ENCODE measurements at regions not wholly inside any gene's neighbourhood (a gene's known extent, or its start where the extent isn't known, plus 50 kb on each side); places are given as distances from the start of the nearest gene placed in this dataset.
"Not testable (repeated sequence)": the region's sequence is repeated elsewhere in the genome, so short reads cannot be mapped to it uniquely, and the experiment has no call there.

- Histone ChIP-seq H3K27me3 (ENCODE audit: control insufficient read depth in 2 of 2, insufficient read depth in 2 of 2, low read length in 2 of 2) (no peaks in the 10 kb centered on the region), H3K36me3 (ENCODE audit: control insufficient read depth in 2 of 3, insufficient read depth in 3 of 3, low read length in 3 of 3) (no peaks in the 10 kb centered on the region), H3K4me1 (ENCODE audit: control insufficient read depth in 2 of 2, insufficient read depth in 2 of 2, low read length in 2 of 2) (no peaks in the 10 kb centered on the region), H3K9me3 (ENCODE audit: control insufficient read depth in 2 of 3, low read length in 3 of 3) (no peaks in the 10 kb centered on the region), H3K27ac (ENCODE audit: low read depth, low read length) (no peak overlapping the region), H3K4me3 (ENCODE audit: low read length) (no peak overlapping the region)
- Mint-ChIP-seq H3K9me3 (no peaks in the 10 kb centered on the region), H3K4me1 (no peaks in the 10 kb centered on the region), H3K27me3 (peaks cover 0 to 42% (median 0%) of the 10 kb centered on the region in 5 donors), H3K4me3 (no peak overlapping the region), H3K36me3 (no peaks in the 10 kb centered on the region), H3K27ac (no peak overlapping the region)
- intact Hi-C loops (cut with micrococcal nuclease): no loop called here
- CTCF ChIA-PET: no interaction called here
- ATAC-seq (no peak), DNase-seq (no peak)
- POLR2A ChIA-PET: no interaction called here
Observed at GRCh38 chr13:50485979-50486935, 357.2 kb downstream of the DLEU7 start.

DNA sequence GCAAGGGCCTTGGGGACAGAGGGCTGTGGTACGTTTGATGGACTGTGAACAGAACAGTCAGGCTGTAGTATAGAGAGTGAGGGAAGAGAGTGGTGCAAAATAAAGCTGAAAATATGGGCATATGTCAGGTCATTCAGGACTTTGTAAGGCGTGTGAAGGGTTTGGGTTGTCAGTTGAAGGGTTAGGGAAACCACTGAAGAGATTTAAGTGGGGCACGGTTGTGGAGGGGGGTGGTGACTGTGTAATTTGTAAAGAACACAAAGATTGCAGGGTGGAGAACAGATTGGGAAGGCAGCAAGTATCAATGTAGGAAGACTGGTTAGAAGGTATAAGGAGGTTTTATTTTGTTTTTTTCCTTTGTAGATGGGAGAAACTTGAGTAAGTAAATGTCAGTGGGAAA lies 349.8 kb downstream of the DLEU7 start:
- peaks cover 0 to 18% (median 0%) of the 10 kb centered on the region in 5 donors for H3K27me3 Mint-ChIP-seq
- intact Hi-C loops (cut with micrococcal nuclease): loop anchor here (1.0 kb wide), 1 partner anchor 9 kb away; no protein-coding TSS in a partner anchor
- no peaks in the 10 kb centered on the region for H3K4me1 Mint-ChIP-seq
- no peak overlapping the region for H3K27ac ChIP-seq (ENCODE audit: low read depth, low read length)
- no peak for ATAC-seq
- no peaks in the 10 kb centered on the region for H3K9me3 ChIP-seq (ENCODE audit: control insufficient read depth in 2 of 3, low read length in 3 of 3)
- H3K4me1 ChIP-seq (ENCODE audit: control insufficient read depth in 2 of 2, insufficient read depth in 2 of 2, low read length in 2 of 2): no peaks in the 10 kb centered on the region
- no peak overlapping the region for H3K27ac Mint-ChIP-seq
- H3K36me3 Mint-ChIP-seq: no peaks in the 10 kb centered on the region
- DNase-seq: no peak
- no peak overlapping the region for H3K4me3 ChIP-seq (ENCODE audit: low read length)
- no peaks in the 10 kb centered on the region for H3K36me3 ChIP-seq (ENCODE audit: control insufficient read depth in 2 of 3, insufficient read depth in 3 of 3, low read length in 3 of 3)
- H3K4me3 Mint-ChIP-seq: no peak overlapping the region
- ChIA-PET POLR2A (no interaction called here), CTCF (no interaction called here)
- H3K9me3 Mint-ChIP-seq: no peaks in the 10 kb centered on the region
- no peaks in the 10 kb centered on the region for H3K27me3 ChIP-seq (ENCODE audit: control insufficient read depth in 2 of 2, insufficient read depth in 2 of 2, low read length in 2 of 2)

DNA sequence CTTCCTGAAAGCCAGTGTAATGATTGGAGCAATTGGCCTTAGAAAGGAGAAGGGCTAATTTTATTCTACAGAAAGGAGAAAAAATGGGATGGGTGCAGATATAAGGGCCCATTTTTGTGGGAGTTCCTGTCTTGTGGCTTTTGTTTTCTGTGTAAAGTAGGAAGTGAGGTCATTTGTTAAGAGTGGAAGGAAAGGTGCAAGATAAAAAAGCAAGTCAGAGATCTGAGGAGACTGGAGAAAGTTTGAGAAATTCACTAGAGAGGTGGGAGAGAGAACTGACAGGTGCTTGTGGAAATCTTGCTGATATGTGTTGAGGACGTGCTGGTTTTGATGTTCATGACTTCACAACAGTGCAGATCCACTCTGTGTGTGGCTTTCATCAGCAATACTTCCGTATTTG lies 349.4 kb downstream of the DLEU7 start:
- ChIA-PET CTCF (no interaction called here), POLR2A (no interaction called here)
- no peak overlapping the region for H3K27ac ChIP-seq (ENCODE audit: low read depth, low read length)
- no peak overlapping the region for H3K4me3 ChIP-seq (ENCODE audit: low read length)
- H3K27me3 ChIP-seq (ENCODE audit: control insufficient read depth in 2 of 2, insufficient read depth in 2 of 2, low read length in 2 of 2): no peaks in the 10 kb centered on the region
- Mint-ChIP-seq H3K9me3 (no peaks in the 10 kb centered on the region), H3K27me3 (peaks cover 0 to 17% (median 0%) of the 10 kb centered on the region in 5 donors), H3K27ac (no peak overlapping the region), H3K4me1 (no peaks in the 10 kb centered on the region), H3K4me3 (no peak overlapping the region), H3K36me3 (no peaks in the 10 kb centered on the region)
- no peaks in the 10 kb centered on the region for H3K4me1 ChIP-seq (ENCODE audit: control insufficient read depth in 2 of 2, insufficient read depth in 2 of 2, low read length in 2 of 2)
- DNase-seq: no peak
- no peaks in the 10 kb centered on the region for H3K9me3 ChIP-seq (ENCODE audit: control insufficient read depth in 2 of 3, low read length in 3 of 3)
- ATAC-seq: no peak
- H3K36me3 ChIP-seq (ENCODE audit: control insufficient read depth in 2 of 3, insufficient read depth in 3 of 3, low read length in 3 of 3): no peaks in the 10 kb centered on the region
- intact Hi-C loops (cut with micrococcal nuclease): loop anchor here (1.0 kb wide), 1 partner anchor 8 kb away; no protein-coding TSS in a partner anchor

DNA sequence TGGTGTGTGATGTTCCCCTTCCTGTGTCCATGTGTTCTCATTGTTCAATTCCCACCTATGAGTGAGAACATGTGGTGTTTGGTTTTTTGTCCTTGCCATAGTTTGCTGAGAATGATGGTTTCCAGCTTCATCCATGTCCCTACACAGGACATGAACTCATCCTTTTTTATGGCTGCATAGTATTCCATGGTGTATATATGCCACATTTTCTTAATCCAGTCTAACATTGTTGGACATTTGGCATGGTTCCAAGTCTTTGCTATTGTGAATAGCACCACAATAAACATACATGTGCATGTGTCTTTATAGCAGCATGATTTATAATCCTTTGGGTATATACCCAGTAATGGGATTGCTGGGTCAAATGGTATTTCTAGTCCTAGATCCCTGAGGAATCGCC lies 340.3 kb downstream of the DLEU7 start:
- H3K4me1 Mint-ChIP-seq; H3K4me3 Mint-ChIP-seq; ATAC-seq; DNase-seq; H3K27ac ChIP-seq (ENCODE audit: low read depth, low read length); H3K36me3 ChIP-seq (ENCODE audit: control insufficient read depth in 2 of 3, insufficient read depth in 3 of 3, low read length in 3 of 3); intact Hi-C loops (cut with micrococcal nuclease); H3K4me1 ChIP-seq (ENCODE audit: control insufficient read depth in 2 of 2, insufficient read depth in 2 of 2, low read length in 2 of 2); H3K9me3 Mint-ChIP-seq; H3K27me3 ChIP-seq (ENCODE audit: control insufficient read depth in 2 of 2, insufficient read depth in 2 of 2, low read length in 2 of 2); H3K27ac Mint-ChIP-seq; POLR2A ChIA-PET; H3K4me3 ChIP-seq (ENCODE audit: low read length); H3K27me3 Mint-ChIP-seq; H3K9me3 ChIP-seq (ENCODE audit: control insufficient read depth in 2 of 3, low read length in 3 of 3); CTCF ChIA-PET; H3K36me3 Mint-ChIP-seq: not testable (repeated sequence)

- Mint-ChIP-seq H3K36me3 (no peaks in the 10 kb centered on the region), H3K4me3 (no peak overlapping the region), H3K4me1 (peaks cover 0 to under 1% (median 0%) of the 10 kb centered on the region in 7 donors), H3K27me3 (peaks cover 0 to 7% (median 0%) of the 10 kb centered on the region in 5 donors), H3K9me3 (peaks cover 0 to 9% (median 4%) of the 10 kb centered on the region in 11 donors), H3K27ac (no peak overlapping the region)
- no peak for DNase-seq
- Histone ChIP-seq H3K9me3 (ENCODE audit: control insufficient read depth in 2 of 3, low read length in 3 of 3) (no peaks in the 10 kb centered on the region), H3K27ac (ENCODE audit: low read depth, low read length) (no peak overlapping the region), H3K36me3 (ENCODE audit: control insufficient read depth in 2 of 3, insufficient read depth in 3 of 3, low read length in 3 of 3) (no peaks in the 10 kb centered on the region), H3K4me3 (ENCODE audit: low read length) (no peak overlapping the region), H3K4me1 (ENCODE audit: control insufficient read depth in 2 of 2, insufficient read depth in 2 of 2, low read length in 2 of 2) (peaks cover 15 to 16% of the 10 kb centered on the region in 2 donors), H3K27me3 (ENCODE audit: control insufficient read depth in 2 of 2, insufficient read depth in 2 of 2, low read length in 2 of 2) (no peaks in the 10 kb centered on the region)
- ATAC-seq: no peak
- intact Hi-C loops (cut with micrococcal nuclease): no loop called here
- POLR2A ChIA-PET: no interaction called here
- CTCF ChIA-PET: no interaction called here
Observed at GRCh38 chr13:50509167-50509566, 334.3 kb downstream of the DLEU7 start.

GRCh38 chr13:50509771-50510441 lies 333.6 kb downstream of the DLEU7 start:
- CTCF ChIA-PET: no interaction called here
- H3K9me3 ChIP-seq (ENCODE audit: control insufficient read depth in 2 of 3, low read length in 3 of 3): no peaks in the 10 kb centered on the region
- H3K36me3 Mint-ChIP-seq: no peaks in the 10 kb centered on the region
- no peak overlapping the region for H3K4me3 Mint-ChIP-seq
- no peak overlapping the region for H3K27ac ChIP-seq (ENCODE audit: low read depth, low read length)
- H3K9me3 Mint-ChIP-seq: peaks cover 0 to 9% (median 4%) of the 10 kb centered on the region in 11 donors
- H3K27me3 Mint-ChIP-seq: peaks cover 0 to 8% (median 0%) of the 10 kb centered on the region in 5 donors
- no peak overlapping the region for H3K27ac Mint-ChIP-seq
- H3K36me3 ChIP-seq (ENCODE audit: control insufficient read depth in 2 of 3, insufficient read depth in 3 of 3, low read length in 3 of 3): no peaks in the 10 kb centered on the region
- POLR2A ChIA-PET: no interaction called here
- peaks cover 15 to 16% of the 10 kb centered on the region in 2 donors for H3K4me1 ChIP-seq (ENCODE audit: control insufficient read depth in 2 of 2, insufficient read depth in 2 of 2, low read length in 2 of 2)
- ATAC-seq: no peak
- intact Hi-C loops (cut with micrococcal nuclease): loop anchor here in 1 of 2 donors (5.0 to 10.0 kb wide), 3 partner anchors 145 to 402 kb away; no protein-coding TSS in a partner anchor
- no peaks in the 10 kb centered on the region for H3K27me3 ChIP-seq (ENCODE audit: control insufficient read depth in 2 of 2, insufficient read depth in 2 of 2, low read length in 2 of 2)
- H3K4me3 ChIP-seq (ENCODE audit: low read length): no peak overlapping the region
- no peak for DNase-seq
- peaks cover 0 to 3% (median 0%) of the 10 kb centered on the region in 7 donors for H3K4me1 Mint-ChIP-seq

Measured in naive thymus-derived CD4-positive, alpha-beta T cell (primary cell).